DND-41 (cell line): ENCODE measurements at regions not wholly inside any gene's neighbourhood (a gene's known extent, or its start where the extent isn't known, plus 50 kb on each side); places are given as distances from the start of the nearest gene placed in this dataset.

Source experiments
- ATAC-seq: fragments of 200-7000 bp; cut with Tn5 transposase; 3 replicates; pipeline ENCODE4 v1.9.1; 2021; ENCODE audit warnings: low read depth; ENCODE audit not compliant: insufficient read depth
- DNase-seq: peaks from one replicate; pipeline ENCODE4 v3.0.0-alpha.2; 2020
- H2AFZ ChIP-seq: 2 replicates; pipeline ENCODE4 v1.6.0; 2012; ENCODE audit warnings: low read depth, low read length
- H3K27ac ChIP-seq: 2 replicates; pipeline ENCODE4 v1.5.1; 2012; ENCODE audit warnings: low read length, inconsistent platforms
- H3K27me3 ChIP-seq: fragments of 200-600 bp; sonication (generic); 2 replicates; pipeline ENCODE4 v1.6.0; 2012; ENCODE audit warnings: low read length, mild to moderate bottlenecking, inconsistent platforms; ENCODE audit not compliant: insufficient read depth, poor library complexity
- H3K36me3 ChIP-seq: 2 replicates; pipeline ENCODE4 v1.5.1; 2012; ENCODE audit warnings: low read length, inconsistent platforms; ENCODE audit not compliant: insufficient read depth
- H3K4me1 ChIP-seq: 2 replicates; pipeline ENCODE4 v1.5.1; 2012; ENCODE audit warnings: mild to moderate bottlenecking, low read length; ENCODE audit not compliant: insufficient read depth
- H3K4me2 ChIP-seq: 2 replicates; pipeline ENCODE4 v1.6.0; 2012; ENCODE audit warnings: mild to moderate bottlenecking, moderate library complexity, low read length, inconsistent platforms; ENCODE audit not compliant: insufficient read depth
- H3K4me3 ChIP-seq, 2 experiments: fragments of 200-600 bp in 1 of 2; shearing (Covaris generic) in 1 of 2; 2 replicates each; pipeline ENCODE4 v1.5.1; 2012 to 2016; ENCODE audit warnings: inconsistent platforms in 2 of 2, low read length in 2 of 2, mild to moderate bottlenecking in 2 of 2, low read depth in 1 of 2, moderate library complexity in 1 of 2
- H3K79me2 ChIP-seq: 2 replicates; pipeline ENCODE4 v1.6.0; 2012; ENCODE audit warnings: low read length, inconsistent platforms; ENCODE audit not compliant: insufficient read depth
- H3K9ac ChIP-seq: 2 replicates; pipeline ENCODE4 v1.6.0; 2012; ENCODE audit warnings: low read depth, mild to moderate bottlenecking, inconsistent platforms, low read length, moderate library complexity
- H3K9me3 ChIP-seq: 2 replicates; pipeline ENCODE4 v1.5.1; 2012; ENCODE audit warnings: low read length, moderate library complexity, mild to moderate bottlenecking, inconsistent platforms; ENCODE audit not compliant: insufficient read depth, severe bottlenecking
- H4K20me1 ChIP-seq: 2 replicates; pipeline ENCODE4 v1.6.0; 2012; ENCODE audit warnings: low read length; ENCODE audit not compliant: insufficient read depth
- EZH2 ChIP-seq: IDR thresholded peaks from 3 replicates; pipeline ENCODE4 v1.6.1; 2012; ENCODE audit warnings: borderline replicate concordance, low read depth, mild to moderate bottlenecking, moderate library complexity, low read length, inconsistent platforms; ENCODE audit not compliant: severe bottlenecking
- TF ChIP-seq, protein P1 (sequence below): IDR thresholded peaks from 2 replicates; pipeline ENCODE4 v1.5.1; 2012; ENCODE audit warnings: borderline replicate concordance, low read length, moderate library complexity, mild to moderate bottlenecking; ENCODE audit not compliant: poor library complexity, severe bottlenecking; ENCODE audit errors: extremely low read depth

DNA sequence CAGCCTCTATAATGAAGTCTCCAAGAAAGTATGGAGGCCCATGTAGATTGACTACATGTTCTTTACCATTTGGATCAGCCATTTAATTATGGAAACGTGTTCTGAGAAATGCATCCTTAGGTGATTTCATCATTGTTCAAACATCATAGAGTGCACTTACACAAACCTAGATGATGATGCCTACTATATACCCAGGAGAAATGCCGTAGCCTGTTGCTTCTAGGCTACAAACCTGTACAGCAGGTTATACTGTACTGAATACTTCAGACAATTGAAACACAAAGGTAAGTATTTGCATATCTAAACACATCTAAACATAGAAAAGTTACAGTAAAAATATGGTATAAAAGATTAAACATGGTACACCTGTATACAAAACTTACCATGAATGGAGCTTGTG is 186.5 kb upstream of the FSTL5 start:
- Histone ChIP-seq H3K4me3 (no peak overlapping the region), H3K9ac (no peak overlapping the region), H3K27ac (no peak overlapping the region), H3K4me1 (no peaks in the 10 kb centered on the region), H4K20me1 (no peaks in the 10 kb centered on the region), H3K4me2 (no peak overlapping the region), H3K9me3 (no peaks in the 10 kb centered on the region), H3K36me3 (no peaks in the 10 kb centered on the region), H3K27me3 (no peaks in the 10 kb centered on the region), H2AFZ (no peak overlapping the region), H3K79me2 (no peaks in the 10 kb centered on the region)
- DNase-seq (no peak), ATAC-seq (no peak)
- TF ChIP-seq, protein P1, sequence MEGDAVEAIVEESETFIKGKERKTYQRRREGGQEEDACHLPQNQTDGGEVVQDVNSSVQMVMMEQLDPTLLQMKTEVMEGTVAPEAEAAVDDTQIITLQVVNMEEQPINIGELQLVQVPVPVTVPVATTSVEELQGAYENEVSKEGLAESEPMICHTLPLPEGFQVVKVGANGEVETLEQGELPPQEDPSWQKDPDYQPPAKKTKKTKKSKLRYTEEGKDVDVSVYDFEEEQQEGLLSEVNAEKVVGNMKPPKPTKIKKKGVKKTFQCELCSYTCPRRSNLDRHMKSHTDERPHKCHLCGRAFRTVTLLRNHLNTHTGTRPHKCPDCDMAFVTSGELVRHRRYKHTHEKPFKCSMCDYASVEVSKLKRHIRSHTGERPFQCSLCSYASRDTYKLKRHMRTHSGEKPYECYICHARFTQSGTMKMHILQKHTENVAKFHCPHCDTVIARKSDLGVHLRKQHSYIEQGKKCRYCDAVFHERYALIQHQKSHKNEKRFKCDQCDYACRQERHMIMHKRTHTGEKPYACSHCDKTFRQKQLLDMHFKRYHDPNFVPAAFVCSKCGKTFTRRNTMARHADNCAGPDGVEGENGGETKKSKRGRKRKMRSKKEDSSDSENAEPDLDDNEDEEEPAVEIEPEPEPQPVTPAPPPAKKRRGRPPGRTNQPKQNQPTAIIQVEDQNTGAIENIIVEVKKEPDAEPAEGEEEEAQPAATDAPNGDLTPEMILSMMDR = no peak
- no peak for TF ChIP-seq EZH2

DNA sequence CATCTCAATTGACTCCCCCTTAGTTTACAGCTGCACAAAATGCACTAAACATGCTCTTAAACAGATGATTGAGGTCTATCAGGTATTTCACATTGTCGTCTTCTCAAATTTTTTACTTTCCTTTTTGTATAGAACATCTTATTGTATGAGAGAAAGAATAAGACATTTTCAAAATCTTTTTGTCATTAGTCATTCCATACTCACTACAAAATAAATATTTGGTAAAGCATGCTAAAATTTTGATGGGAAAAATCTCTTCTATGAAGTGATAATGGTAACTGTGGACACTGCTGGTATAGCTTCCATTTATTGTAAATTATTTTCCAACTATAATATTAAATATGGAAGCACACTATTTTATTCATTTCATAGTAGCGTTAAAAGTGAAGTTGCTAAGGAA is 185.6 kb upstream of the FSTL5 start:
- Histone ChIP-seq H4K20me1 (no peaks in the 10 kb centered on the region), H3K79me2 (no peaks in the 10 kb centered on the region), H3K4me1 (no peaks in the 10 kb centered on the region), H3K4me2 (no peak overlapping the region), H3K9ac (no peak overlapping the region), H3K9me3 (no peaks in the 10 kb centered on the region), H3K36me3 (no peaks in the 10 kb centered on the region), H2AFZ (no peak overlapping the region), H3K27me3 (no peaks in the 10 kb centered on the region), H3K4me3 (no peak overlapping the region), H3K27ac (no peak overlapping the region)
- DNase-seq = no peak
- TF ChIP-seq, protein P1 = no peak
- no peak for TF ChIP-seq EZH2
- no peak for ATAC-seq

DNA sequence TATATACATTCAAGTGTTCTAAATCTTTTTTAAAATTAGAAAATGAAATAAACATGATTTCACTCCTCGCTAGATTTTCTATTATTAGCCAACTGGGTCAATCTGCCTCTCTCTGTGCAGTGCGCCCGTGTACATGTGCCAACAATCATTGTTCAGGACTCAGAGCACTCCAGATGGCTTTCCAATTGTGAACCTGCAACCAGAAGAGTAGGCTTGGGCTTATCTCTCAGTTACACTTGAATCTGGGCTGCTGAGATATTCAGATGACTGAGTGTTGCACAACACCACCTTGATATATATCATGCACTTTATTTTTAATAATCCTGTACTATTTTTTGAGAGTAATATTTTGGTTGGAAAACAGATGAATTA is 184.0 kb upstream of the FSTL5 start:
- H3K4me1 ChIP-seq = no peaks in the 10 kb centered on the region
- H2AFZ ChIP-seq = no peak overlapping the region
- no peaks in the 10 kb centered on the region for H4K20me1 ChIP-seq
- no peak for ATAC-seq
- H3K9me3 ChIP-seq = no peaks in the 10 kb centered on the region
- H3K27me3 ChIP-seq = no peaks in the 10 kb centered on the region
- H3K4me2 ChIP-seq = no peak overlapping the region
- H3K79me2 ChIP-seq = no peaks in the 10 kb centered on the region
- no peak overlapping the region for H3K9ac ChIP-seq
- H3K27ac ChIP-seq = no peak overlapping the region
- no peak for TF ChIP-seq EZH2
- TF ChIP-seq, protein P1 = no peak
- H3K4me3 ChIP-seq = no peak overlapping the region
- no peak for DNase-seq
- no peaks in the 10 kb centered on the region for H3K36me3 ChIP-seq
